CD4-positive, alpha-beta T cell (primary cell): ENCODE measurements at regions not wholly inside any gene's neighbourhood (a gene's known extent, or its start where the extent isn't known, plus 50 kb on each side); places are given as distances from the start of the nearest gene placed in this dataset.

Experiments
- ATAC-seq: fragments of 200-7000 bp; cut with Tn5 transposase; one replicate; pipeline ENCODE4 v1.10.0; 2022; ENCODE audit warnings: mild to moderate bottlenecking; ENCODE audit not compliant: poor library complexity
- CTCF ChIA-PET: fragments of 350-600 bp; sonication (Branson Sonifier 250); formaldehyde crosslinking; loops from one replicate; lab custom pipeline; 2021; ENCODE audit warnings: antibody characterized with exemption, inconsistent platforms; lab: Charles Lee
- POLR2A ChIA-PET: fragments of 350-600 bp; sonication (Branson Sonifier 250); formaldehyde crosslinking; loops from one replicate; lab custom pipeline; 2021; ENCODE audit warnings: antibody characterized with exemption, inconsistent platforms; lab: Charles Lee
- DNase-seq, 14 experiments: peaks; one replicate each; pipeline ENCODE4 v3.0.0-alpha.2; 2013 to 2020; ENCODE audit warnings: mixed read lengths in 2 of 14
- H3K27ac ChIP-seq, 2 donors: one replicate each; pipeline versions ENCODE4 v1.5.1 to v1.7.0; 2013; ENCODE audit warnings: low read length in 2 of 2, low read depth in 1 of 2, mild to moderate bottlenecking in 1 of 2
- H3K27me3 ChIP-seq, 2 experiments: 1 replicate in 1 of 2; 2 replicates in 1 of 2; pipeline versions ENCODE4 v1.6.1 to v1.7.0; 2013; ENCODE audit warnings: low read length in 2 of 2, control low read depth in 1 of 2, mild to moderate bottlenecking in 1 of 2, moderate library complexity in 1 of 2; ENCODE audit not compliant: insufficient read depth in 2 of 2, control insufficient read depth in 1 of 2
- H3K36me3 ChIP-seq: one replicate; pipeline ENCODE4 v1.6.1; 2013; ENCODE audit warnings: low read length, control low read depth; ENCODE audit not compliant: insufficient read depth
- H3K4me1 ChIP-seq: one replicate; pipeline ENCODE4 v1.6.1; 2013; ENCODE audit warnings: low read length, control low read depth; ENCODE audit not compliant: insufficient read depth
- H3K4me3 ChIP-seq: one replicate; pipeline ENCODE4 v1.5.1; 2013; ENCODE audit warnings: mild to moderate bottlenecking, low read length, moderate library complexity
- H3K9me3 ChIP-seq, 2 experiments: 1 replicate in 1 of 2; 2 replicates in 1 of 2; pipeline versions ENCODE4 v1.6.1 to v1.7.0; 2013; ENCODE audit warnings: low read length in 2 of 2, mild to moderate bottlenecking in 2 of 2, control low read depth in 1 of 2, moderate library complexity in 1 of 2; ENCODE audit not compliant: control insufficient read depth in 1 of 2, insufficient read depth in 1 of 2
- H3K27ac Mint-ChIP-seq: one replicate; pipeline ENCODE4 v1.8.0; 2020; ENCODE audit warnings: mixed read lengths
- H3K27me3 Mint-ChIP-seq: one replicate; pipeline ENCODE4 v1.8.0; 2021; ENCODE audit warnings: mixed read lengths
- H3K36me3 Mint-ChIP-seq: one replicate; pipeline ENCODE4 v1.8.0; 2021; ENCODE audit warnings: low read depth, mixed read lengths
- H3K4me1 Mint-ChIP-seq: one replicate; pipeline ENCODE4 v1.8.0; 2021; ENCODE audit warnings: low read depth, mixed read lengths
- H3K4me3 Mint-ChIP-seq: one replicate; pipeline ENCODE4 v1.8.0; 2020; ENCODE audit warnings: mild to moderate bottlenecking, mixed read lengths
- H3K9me3 Mint-ChIP-seq: one replicate; pipeline ENCODE4 v1.8.0; 2020; ENCODE audit warnings: mixed read lengths
- intact Hi-C, 2 experiments: fragments of 100-400 bp; cut with DNase I in 1 of 2; cut with micrococcal nuclease in 1 of 2; formaldehyde crosslinking; loops; one replicate each; pipeline versions ENCODE4 v1.15.1 to v1.9.0; 2023 to 2025; cut with DNase I, micrococcal nuclease
- TF ChIP-seq, protein P1 (sequence below): fragments of 200-600 bp; IDR thresholded peaks from one replicate; pipeline ENCODE4 v1.8.0; 2022; ENCODE audit warnings: antibody characterized with exemption, mild to moderate bottlenecking

- Histone ChIP-seq H3K27ac (no peak overlapping the region), H3K9me3 (no peaks in the 10 kb centered on the region), H3K4me1 (no peaks in the 10 kb centered on the region), H3K36me3 (no peaks in the 10 kb centered on the region), H3K4me3 (no peak overlapping the region), H3K27me3 (no peaks in the 10 kb centered on the region)
- no peak overlapping the region for H3K4me3 Mint-ChIP-seq
- ChIA-PET POLR2A (no interaction called here), CTCF (no interaction called here)
- H3K4me1 Mint-ChIP-seq: no peaks in the 10 kb centered on the region
- TF ChIP-seq, protein P1, sequence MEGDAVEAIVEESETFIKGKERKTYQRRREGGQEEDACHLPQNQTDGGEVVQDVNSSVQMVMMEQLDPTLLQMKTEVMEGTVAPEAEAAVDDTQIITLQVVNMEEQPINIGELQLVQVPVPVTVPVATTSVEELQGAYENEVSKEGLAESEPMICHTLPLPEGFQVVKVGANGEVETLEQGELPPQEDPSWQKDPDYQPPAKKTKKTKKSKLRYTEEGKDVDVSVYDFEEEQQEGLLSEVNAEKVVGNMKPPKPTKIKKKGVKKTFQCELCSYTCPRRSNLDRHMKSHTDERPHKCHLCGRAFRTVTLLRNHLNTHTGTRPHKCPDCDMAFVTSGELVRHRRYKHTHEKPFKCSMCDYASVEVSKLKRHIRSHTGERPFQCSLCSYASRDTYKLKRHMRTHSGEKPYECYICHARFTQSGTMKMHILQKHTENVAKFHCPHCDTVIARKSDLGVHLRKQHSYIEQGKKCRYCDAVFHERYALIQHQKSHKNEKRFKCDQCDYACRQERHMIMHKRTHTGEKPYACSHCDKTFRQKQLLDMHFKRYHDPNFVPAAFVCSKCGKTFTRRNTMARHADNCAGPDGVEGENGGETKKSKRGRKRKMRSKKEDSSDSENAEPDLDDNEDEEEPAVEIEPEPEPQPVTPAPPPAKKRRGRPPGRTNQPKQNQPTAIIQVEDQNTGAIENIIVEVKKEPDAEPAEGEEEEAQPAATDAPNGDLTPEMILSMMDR: no peak
- H3K27me3 Mint-ChIP-seq: no peaks in the 10 kb centered on the region
- DNase-seq: no peak
- intact Hi-C loops: no loop called here
- no peaks in the 10 kb centered on the region for H3K36me3 Mint-ChIP-seq
- ATAC-seq: no peak
- H3K27ac Mint-ChIP-seq: no peak overlapping the region
- no peaks in the 10 kb centered on the region for H3K9me3 Mint-ChIP-seq
These were observed 200.7 kb upstream of the IL15 start for GRCh38 chr4:141435446-141436225.

DNA sequence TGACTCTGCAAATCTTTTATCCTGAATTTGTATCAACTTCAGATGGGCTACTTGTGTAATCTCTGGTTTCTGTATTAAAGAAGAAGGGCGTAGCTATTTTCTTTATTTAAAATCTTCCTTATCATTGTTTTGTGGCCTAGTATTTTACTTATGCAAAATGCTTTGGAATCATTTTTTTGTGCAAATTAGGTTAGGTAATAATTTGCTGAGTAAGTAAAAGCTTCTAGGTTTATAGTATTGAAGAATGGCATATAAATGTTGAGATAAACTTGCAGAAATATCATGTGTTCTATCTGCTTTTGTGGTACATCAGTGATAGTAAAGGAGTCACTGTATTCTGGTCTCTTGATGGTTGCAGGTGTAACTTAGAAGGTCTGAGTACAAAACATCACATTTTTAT, 197.2 kb upstream of the IL15 start:
- DNase-seq (no peak), ATAC-seq (no peak)
- Mint-ChIP-seq H3K36me3 (no peaks in the 10 kb centered on the region), H3K27ac (no peak overlapping the region), H3K27me3 (no peaks in the 10 kb centered on the region), H3K4me1 (no peaks in the 10 kb centered on the region), H3K9me3 (no peaks in the 10 kb centered on the region), H3K4me3 (no peak overlapping the region)
- Histone ChIP-seq H3K4me1 (no peaks in the 10 kb centered on the region), H3K4me3 (no peak overlapping the region), H3K36me3 (no peaks in the 10 kb centered on the region), H3K27me3 (no peaks in the 10 kb centered on the region), H3K27ac (no peak overlapping the region), H3K9me3 (no peaks in the 10 kb centered on the region)
- TF ChIP-seq, protein P1: no peak
- ChIA-PET CTCF (no interaction called here), POLR2A (no interaction called here)
- intact Hi-C loops: no loop called here

DNA sequence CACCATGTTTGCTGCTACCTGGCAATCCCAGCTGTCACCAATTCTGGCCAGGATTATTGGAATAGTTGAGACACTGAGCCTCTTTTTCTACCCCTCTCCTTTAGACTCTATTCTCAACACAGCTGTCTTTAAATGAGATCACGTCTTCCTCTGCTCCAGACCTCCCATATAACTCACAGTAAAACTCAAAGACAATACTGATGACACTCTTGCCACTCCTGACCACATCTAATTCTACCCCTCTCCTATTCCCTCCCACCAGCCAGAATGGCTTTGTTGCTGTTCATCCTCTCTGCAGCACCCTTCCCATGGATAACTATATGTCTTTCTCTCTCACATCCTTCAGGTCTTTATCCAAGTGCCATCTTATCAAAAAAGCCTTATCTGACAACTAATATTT, 188.6 kb upstream of the IL15 start:
- intact Hi-C loops: no loop called here
- POLR2A ChIA-PET: no interaction called here
- no peaks in the 10 kb centered on the region for H3K9me3 Mint-ChIP-seq

More for the DNA sequence above, 188.6 kb upstream of the IL15 start:
- DNase-seq (no peak), ATAC-seq (no peak)
- no peak overlapping the region for H3K27ac ChIP-seq
- Mint-ChIP-seq H3K36me3 (no peaks in the 10 kb centered on the region), H3K4me1 (no peaks in the 10 kb centered on the region), H3K4me3 (no peak overlapping the region), H3K27me3 (no peaks in the 10 kb centered on the region), H3K27ac (no peak overlapping the region)
- H3K36me3 ChIP-seq: no peaks in the 10 kb centered on the region
- no peaks in the 10 kb centered on the region for H3K4me1 ChIP-seq
- no peaks in the 10 kb centered on the region for H3K27me3 ChIP-seq
- H3K4me3 ChIP-seq: no peak overlapping the region
- CTCF ChIA-PET: interaction anchor here (1.1 kb wide), 1 partner anchor 13 kb away, joined by 3 read pairs; no protein-coding TSS in a partner anchor
- TF ChIP-seq, protein P1: no peak
- no peaks in the 10 kb centered on the region for H3K9me3 ChIP-seq
